ENCODE measurements at regions not wholly inside any gene's neighbourhood (a gene's known extent, or its start where the extent isn't known, plus 50 kb on each side); places are given as distances from the start of the nearest gene placed in this dataset.

DNA sequence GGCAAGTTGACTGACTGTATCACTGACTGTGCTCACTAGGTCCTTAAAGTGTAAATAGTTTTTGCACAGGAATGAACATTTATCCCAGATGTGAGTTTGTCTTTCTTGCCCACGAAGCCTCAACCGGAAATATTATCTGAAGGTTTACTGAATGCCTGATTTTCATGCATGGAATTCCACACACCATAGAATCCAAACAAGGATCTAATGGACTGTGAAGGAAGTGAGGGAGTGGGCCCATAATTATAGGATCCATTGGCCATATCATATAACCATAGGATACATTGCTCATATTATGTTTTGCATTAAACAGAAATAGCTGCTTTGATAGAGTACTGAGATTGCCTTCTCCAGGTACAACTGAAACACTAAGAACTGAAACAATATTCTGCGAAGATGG is 1057.2 kb upstream of the EDIL3 start:
- TF ChIP-seq, protein P1, sequence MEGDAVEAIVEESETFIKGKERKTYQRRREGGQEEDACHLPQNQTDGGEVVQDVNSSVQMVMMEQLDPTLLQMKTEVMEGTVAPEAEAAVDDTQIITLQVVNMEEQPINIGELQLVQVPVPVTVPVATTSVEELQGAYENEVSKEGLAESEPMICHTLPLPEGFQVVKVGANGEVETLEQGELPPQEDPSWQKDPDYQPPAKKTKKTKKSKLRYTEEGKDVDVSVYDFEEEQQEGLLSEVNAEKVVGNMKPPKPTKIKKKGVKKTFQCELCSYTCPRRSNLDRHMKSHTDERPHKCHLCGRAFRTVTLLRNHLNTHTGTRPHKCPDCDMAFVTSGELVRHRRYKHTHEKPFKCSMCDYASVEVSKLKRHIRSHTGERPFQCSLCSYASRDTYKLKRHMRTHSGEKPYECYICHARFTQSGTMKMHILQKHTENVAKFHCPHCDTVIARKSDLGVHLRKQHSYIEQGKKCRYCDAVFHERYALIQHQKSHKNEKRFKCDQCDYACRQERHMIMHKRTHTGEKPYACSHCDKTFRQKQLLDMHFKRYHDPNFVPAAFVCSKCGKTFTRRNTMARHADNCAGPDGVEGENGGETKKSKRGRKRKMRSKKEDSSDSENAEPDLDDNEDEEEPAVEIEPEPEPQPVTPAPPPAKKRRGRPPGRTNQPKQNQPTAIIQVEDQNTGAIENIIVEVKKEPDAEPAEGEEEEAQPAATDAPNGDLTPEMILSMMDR (IDR thresholded peaks at IDR 0.05): no peak
- TF ChIP-seq POLR2A (IDR thresholded peaks at IDR 0.05): no peak
